Ishikawa (cell line): ENCODE measurements at regions not wholly inside any gene's neighbourhood (a gene's known extent, or its start where the extent isn't known, plus 50 kb on each side); places are given as distances from the start of the nearest gene placed in this dataset.

Experiments used
- CREB1 ChIP-seq: IDR thresholded peaks from 2 replicates; pipeline ENCODE4 v1.6.1; 2012; ENCODE audit warnings: low read depth
- EGR1 ChIP-seq: IDR thresholded peaks from 2 replicates; pipeline ENCODE4 v1.6.1; 2012
- FOXM1 ChIP-seq: IDR thresholded peaks from 2 replicates; pipeline ENCODE4 v1.6.1; 2012; ENCODE audit warnings: low read depth, borderline replicate concordance
- RAD21 ChIP-seq: IDR thresholded peaks from 2 replicates; pipeline ENCODE4 v1.6.1; 2012; ENCODE audit warnings: low read depth
- TAF1 ChIP-seq: IDR thresholded peaks from 2 replicates; pipeline ENCODE4 v1.6.1; 2012; ENCODE audit warnings: low read depth, mild to moderate bottlenecking
- TCF12 ChIP-seq: IDR thresholded peaks from 2 replicates; pipeline ENCODE4 v1.6.1; 2012; ENCODE audit warnings: low read depth
- USF1 ChIP-seq: IDR thresholded peaks from 2 replicates; pipeline ENCODE4 v1.6.1; 2012

DNA sequence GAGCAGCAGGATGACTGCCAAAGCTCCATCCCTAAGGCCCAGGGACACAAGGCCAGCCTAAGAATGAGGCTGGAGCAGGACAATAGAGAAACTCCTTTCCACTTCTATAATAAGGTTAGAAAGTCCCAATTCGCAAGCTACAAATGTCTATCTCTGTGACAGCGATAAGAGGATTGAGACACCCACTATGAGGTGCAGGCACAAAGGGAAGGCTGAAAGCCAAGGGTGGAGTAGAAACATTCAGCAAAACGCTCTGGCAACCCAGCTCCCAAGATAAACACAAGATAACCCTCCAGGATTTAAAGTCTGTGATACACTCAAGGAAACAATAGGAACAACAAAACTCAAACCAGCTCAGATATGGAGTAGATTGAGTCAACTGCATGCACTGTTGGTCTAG, 418.0 kb upstream of the UBE2E3 start:
- TF ChIP-seq RAD21, result no peak
- no peak for TF ChIP-seq CREB1
- TF ChIP-seq TCF12, result no peak
- TF ChIP-seq USF1, result no peak
- no peak for TF ChIP-seq FOXM1
- TF ChIP-seq TAF1, result no peak
- no peak for TF ChIP-seq EGR1
